ENCODE measurements at regions not wholly inside any gene's neighbourhood (a gene's known extent, or its start where the extent isn't known, plus 50 kb on each side); places are given as distances from the start of the nearest gene placed in this dataset.
"Not testable (repeated sequence)": the region's sequence is repeated elsewhere in the genome, so short reads cannot be mapped to it uniquely, and the experiment has no call there.

- peaks cover 6% of the 10 kb centered on the region for H3K4me1 ChIP-seq
- intact Hi-C loops (cut with DNase I): loop anchor here in 1 of 2 donors (5.0 kb wide), 1 partner anchor 33 kb away; no protein-coding TSS in a partner anchor
- 81 to 86% (median 83%) methylated on average over 25 to 26 of the region's 26 CpGs for WGBS, 3 donors
- DNase-seq (no peak), ATAC-seq (peak in 1 of 4 donors; percentile 32)
- peaks cover 0 to 5% (median 3%) of the 10 kb centered on the region in 3 donors for H3K27me3 ChIP-seq (ENCODE audit: insufficient read depth in 3 of 3, low read length in 2 of 3)
- no peaks in the 10 kb centered on the region for H3K36me3 ChIP-seq (ENCODE audit: insufficient read depth in 1 of 2, low read depth in 1 of 2)
- H3K27ac ChIP-seq: no peak overlapping the region
- no peaks in the 10 kb centered on the region for H3K9me3 ChIP-seq
- no peak for TF ChIP-seq CTCF (IDR thresholded peaks at IDR 0.05)
- no peak overlapping the region for H3K4me3 ChIP-seq
Measured at GRCh38 chr9:136604823-136605525, 57.7 kb upstream of the EGFL7 start.

- 67 to 78% (median 71%) methylated on average over 30 to 33 of the region's 33 CpGs for WGBS, 3 donors
- DNase-seq (peak in 1 of 2 donors; percentile 41), ATAC-seq (peak in 2 of 4 donors; percentile 11 to 33)
- intact Hi-C loops (cut with DNase I): no loop called here
- Histone ChIP-seq H3K4me1 (peaks cover 6% of the 10 kb centered on the region), H3K27me3 (ENCODE audit: insufficient read depth in 3 of 3, low read length in 2 of 3) (peaks cover 0 to 13% (median 3%) of the 10 kb centered on the region in 3 donors), H3K36me3 (ENCODE audit: insufficient read depth in 1 of 2, low read depth in 1 of 2) (no peaks in the 10 kb centered on the region), H3K9me3 (no peaks in the 10 kb centered on the region), H3K4me3 (no peak overlapping the region), H3K27ac (no peak overlapping the region)
- no peak for TF ChIP-seq CTCF (IDR thresholded peaks at IDR 0.05)
Measured at GRCh38 chr9:136603901-136604814, 58.3 kb upstream of the NOTCH1 start.

- H3K36me3 ChIP-seq (ENCODE audit: insufficient read depth in 1 of 2, low read depth in 1 of 2): no peaks in the 10 kb centered on the region
- no peak for TF ChIP-seq CTCF (IDR thresholded peaks at IDR 0.05)
- peaks cover 6% of the 10 kb centered on the region for H3K4me1 ChIP-seq
- no peak overlapping the region for H3K4me3 ChIP-seq
- intact Hi-C loops (cut with DNase I): no loop called here
- no peaks in the 10 kb centered on the region for H3K9me3 ChIP-seq
- WGBS, 3 donors: 87 to 91% (median 88%) methylated on average over 9 to 12 of the region's 12 CpGs
- H3K27me3 ChIP-seq (ENCODE audit: insufficient read depth in 3 of 3, low read length in 2 of 3): peaks cover 0 to 15% (median 3%) of the 10 kb centered on the region in 3 donors
- DNase-seq: no peak
- H3K27ac ChIP-seq: no peak overlapping the region
- ATAC-seq: no peak
Measured at GRCh38 chr9:136603216-136603615, 57.4 kb upstream of the NOTCH1 start.

- no peak for DNase-seq
- no peak for TF ChIP-seq CTCF (IDR thresholded peaks at IDR 0.05)
- WGBS, 3 donors: 61 to 69% (median 67%) methylated on average over 26 to 28 of the region's 28 CpGs
- H3K36me3 ChIP-seq (ENCODE audit: insufficient read depth in 1 of 2, low read depth in 1 of 2): no peaks in the 10 kb centered on the region
- peaks cover 6% of the 10 kb centered on the region for H3K4me1 ChIP-seq
- H3K9me3 ChIP-seq: no peaks in the 10 kb centered on the region
- H3K27me3 ChIP-seq (ENCODE audit: insufficient read depth in 3 of 3, low read length in 2 of 3): peaks cover 0 to 18% (median under 1%) of the 10 kb centered on the region in 3 donors
- H3K4me3 ChIP-seq: no peak overlapping the region
- ATAC-seq: no peak
- no peak overlapping the region for H3K27ac ChIP-seq
- intact Hi-C loops (cut with DNase I): no loop called here
Measured at GRCh38 chr9:136602193-136602885, 56.5 kb upstream of the NOTCH1 start.

- ATAC-seq; H3K36me3 ChIP-seq (ENCODE audit: insufficient read depth in 1 of 2, low read depth in 1 of 2); DNase-seq; H3K4me1 ChIP-seq; H3K4me3 ChIP-seq; intact Hi-C loops (cut with DNase I); H3K9me3 ChIP-seq; H3K27ac ChIP-seq: not testable (repeated sequence)
- peaks cover 0 to 25% (median 0%) of the 10 kb centered on the region in 3 donors for H3K27me3 ChIP-seq (ENCODE audit: insufficient read depth in 3 of 3, low read length in 2 of 3)
- 71 to 74% (median 74%) methylated on average over 28 to 31 of the region's 31 CpGs for WGBS, 3 donors
Measured at GRCh38 chr9:136601250-136601973, 55.6 kb upstream of the NOTCH1 start.
